Stimulated activated naive B cell treated with anti-CD40 and anti-IgM and Interleukin-4, amounts not matched to agents 10 μg/mL and 1 μg/mL and 100 μg/mL, for 72 hours (primary cell): ENCODE measurements at regions not wholly inside any gene's neighbourhood (a gene's known extent, or its start where the extent isn't known, plus 50 kb on each side); places are given as distances from the start of the nearest gene placed in this dataset.
"Not testable (repeated sequence)": the region's sequence is repeated elsewhere in the genome, so short reads cannot be mapped to it uniquely, and the experiment has no call there.

Experiments
- ATAC-seq, 2 donors: fragments of 150-1000 bp; cut with Tn5 transposase; replicated peaks; 2 replicates each; pipeline ENCODE4 v1.10.0; 2021; ENCODE audit warnings: moderate library complexity in 1 of 2
- DNase-seq: peaks from one replicate; pipeline ENCODE4 v3.0.0; 2021
- H3K27ac Mint-ChIP-seq: one replicate; pipeline ENCODE4 v1.8.0; 2022; ENCODE audit warnings: mild to moderate bottlenecking, mixed read lengths
- H3K27me3 Mint-ChIP-seq, 2 donors: one replicate each; pipeline ENCODE4 v1.8.0; 2022; ENCODE audit warnings: mixed read lengths in 2 of 2
- H3K36me3 Mint-ChIP-seq, 2 donors: one replicate each; pipeline ENCODE4 v1.8.0; 2022; ENCODE audit warnings: mixed read lengths in 2 of 2, mild to moderate bottlenecking in 1 of 2
- H3K4me1 Mint-ChIP-seq, 2 donors: one replicate each; pipeline ENCODE4 v1.8.0; 2022; ENCODE audit warnings: mixed read lengths in 2 of 2, mild to moderate bottlenecking in 1 of 2
- H3K4me3 Mint-ChIP-seq, 2 donors: one replicate each; pipeline ENCODE4 v1.8.0; 2022; ENCODE audit warnings: mild to moderate bottlenecking in 2 of 2, mixed read lengths in 2 of 2, moderate library complexity in 1 of 2
- H3K9me3 Mint-ChIP-seq, 2 donors: one replicate each; pipeline ENCODE4 v1.8.0; 2022; ENCODE audit warnings: mixed read lengths in 2 of 2, mild to moderate bottlenecking in 1 of 2

GRCh38 chr22:34842630-34843029 is 223.3 kb upstream of the ISX start:
- peaks cover 4 to 11% of the 10 kb centered on the region in 2 donors for H3K27me3 Mint-ChIP-seq
- no peak for DNase-seq
- H3K4me1 Mint-ChIP-seq, result no peaks in the 10 kb centered on the region
- H3K27ac Mint-ChIP-seq, result no peak overlapping the region
- H3K36me3 Mint-ChIP-seq, result no peaks in the 10 kb centered on the region
- no peak overlapping the region for H3K4me3 Mint-ChIP-seq
- ATAC-seq, result no peak
- H3K9me3 Mint-ChIP-seq, result peaks cover 2 to 5% of the 10 kb centered on the region in 2 donors

GRCh38 chr22:34843743-34844142 is 222.2 kb upstream of the ISX start:
- H3K27me3 Mint-ChIP-seq, result peaks cover 4 to 11% of the 10 kb centered on the region in 2 donors
- H3K27ac Mint-ChIP-seq, H3K4me1 Mint-ChIP-seq, H3K4me3 Mint-ChIP-seq, DNase-seq, H3K9me3 Mint-ChIP-seq, ATAC-seq, H3K36me3 Mint-ChIP-seq: not testable (repeated sequence)

GRCh38 chr22:34845391-34845790 is 220.6 kb upstream of the ISX start:
- Mint-ChIP-seq H3K9me3 (peaks cover 2 to 5% of the 10 kb centered on the region in 2 donors), H3K27me3 (peaks cover 0 to 11% of the 10 kb centered on the region in 2 donors), H3K27ac (no peak overlapping the region), H3K4me1 (no peaks in the 10 kb centered on the region), H3K4me3 (no peak overlapping the region), H3K36me3 (no peaks in the 10 kb centered on the region)
- DNase-seq, result no peak
- ATAC-seq, result no peak

- Mint-ChIP-seq H3K27ac (no peak overlapping the region), H3K9me3 (peaks cover 2 to 5% of the 10 kb centered on the region in 2 donors), H3K36me3 (no peaks in the 10 kb centered on the region), H3K4me3 (no peak overlapping the region), H3K27me3 (peaks cover 0 to 11% of the 10 kb centered on the region in 2 donors), H3K4me1 (no peaks in the 10 kb centered on the region)
- DNase-seq (no peak), ATAC-seq (peak; percentile 34 to 78)
These were observed 218.9 kb upstream of the ISX start for GRCh38 chr22:34847072-34847471.

- H3K4me1 Mint-ChIP-seq, result no peaks in the 10 kb centered on the region
- DNase-seq (no peak), ATAC-seq (no peak)
- peaks cover 0 to 4% of the 10 kb centered on the region in 2 donors for H3K27me3 Mint-ChIP-seq
- H3K27ac Mint-ChIP-seq, result no peak overlapping the region
- H3K4me3 Mint-ChIP-seq, result no peak overlapping the region
- H3K9me3 Mint-ChIP-seq, result no peaks in the 10 kb centered on the region
- H3K36me3 Mint-ChIP-seq, result no peaks in the 10 kb centered on the region
These were observed 216.0 kb upstream of the ISX start for GRCh38 chr22:34849965-34850364.

GRCh38 chr22:34851918-34852662 is 213.9 kb upstream of the ISX start:
- ATAC-seq, result no peak

GRCh38 chr22:34855471-34855870 is 210.5 kb upstream of the ISX start:
- H3K4me1 Mint-ChIP-seq, result no peaks in the 10 kb centered on the region
- H3K27me3 Mint-ChIP-seq, result no peaks in the 10 kb centered on the region
- ATAC-seq (no peak), DNase-seq (no peak)
- peaks cover 8% of the 10 kb centered on the region in 2 donors for H3K9me3 Mint-ChIP-seq
- no peak overlapping the region for H3K27ac Mint-ChIP-seq
- H3K4me3 Mint-ChIP-seq, result no peak overlapping the region
- H3K36me3 Mint-ChIP-seq, result no peaks in the 10 kb centered on the region

More at GRCh38 chr22:34851918-34852662, 213.9 kb upstream of the ISX start:
- no peaks in the 10 kb centered on the region for H3K27me3 Mint-ChIP-seq
- no peaks in the 10 kb centered on the region for H3K4me1 Mint-ChIP-seq
- no peaks in the 10 kb centered on the region for H3K9me3 Mint-ChIP-seq
- no peak overlapping the region for H3K27ac Mint-ChIP-seq
- no peaks in the 10 kb centered on the region for H3K36me3 Mint-ChIP-seq
- H3K4me3 Mint-ChIP-seq, result no peak overlapping the region
- no peak for DNase-seq

GRCh38 chr22:34858066-34858465 is 207.9 kb upstream of the ISX start:
- no peak for DNase-seq

GRCh38 chr22:34861787-34862186 is 204.2 kb upstream of the ISX start:
- Mint-ChIP-seq H3K27me3 (peaks cover 4 to 18% of the 10 kb centered on the region in 2 donors), H3K27ac (no peak overlapping the region), H3K36me3 (no peaks in the 10 kb centered on the region), H3K4me3 (no peak overlapping the region), H3K4me1 (no peaks in the 10 kb centered on the region), H3K9me3 (peaks cover 10 to 13% of the 10 kb centered on the region in 2 donors)
- DNase-seq (no peak), ATAC-seq (no peak)

More at GRCh38 chr22:34858066-34858465, 207.9 kb upstream of the ISX start:
- ATAC-seq, result no peak
- Mint-ChIP-seq H3K27me3 (peaks cover 0 to 10% of the 10 kb centered on the region in 2 donors), H3K4me3 (no peak overlapping the region), H3K27ac (peak overlapping the region; percentile 49), H3K36me3 (no peaks in the 10 kb centered on the region), H3K4me1 (no peaks in the 10 kb centered on the region), H3K9me3 (peaks cover 8 to 13% of the 10 kb centered on the region in 2 donors)

- Mint-ChIP-seq H3K4me1 (peaks cover 0 to 5% of the 10 kb centered on the region in 2 donors), H3K36me3 (no peaks in the 10 kb centered on the region), H3K9me3 (peaks cover 2 to 5% of the 10 kb centered on the region in 2 donors), H3K4me3 (no peak overlapping the region), H3K27me3 (peaks cover 4 to 23% of the 10 kb centered on the region in 2 donors), H3K27ac (no peak overlapping the region)
- ATAC-seq (no peak), DNase-seq (no peak)
These were observed 199.9 kb upstream of the ISX start for GRCh38 chr22:34866081-34866480.

GRCh38 chr22:34866495-34867131 is 199.3 kb upstream of the ISX start:
- peaks cover 0 to 5% of the 10 kb centered on the region in 2 donors for H3K4me1 Mint-ChIP-seq
- H3K4me3 Mint-ChIP-seq, result no peak overlapping the region
- H3K27ac Mint-ChIP-seq, result no peak overlapping the region
- H3K36me3 Mint-ChIP-seq, result no peaks in the 10 kb centered on the region
- H3K27me3 Mint-ChIP-seq, result peaks cover 4 to 18% of the 10 kb centered on the region in 2 donors
- ATAC-seq (no peak), DNase-seq (no peak)
- peaks cover 0 to 2% of the 10 kb centered on the region in 2 donors for H3K9me3 Mint-ChIP-seq

GRCh38 chr22:34877506-34877905 is 188.5 kb upstream of the ISX start:
- no peak for DNase-seq
- H3K9me3 Mint-ChIP-seq, result peaks cover 0 to 2% of the 10 kb centered on the region in 2 donors
- no peaks in the 10 kb centered on the region for H3K36me3 Mint-ChIP-seq
- no peak overlapping the region for H3K4me3 Mint-ChIP-seq
- peaks cover 0 to 5% of the 10 kb centered on the region in 2 donors for H3K27me3 Mint-ChIP-seq
- H3K4me1 Mint-ChIP-seq, result no peaks in the 10 kb centered on the region
- no peak for ATAC-seq
- H3K27ac Mint-ChIP-seq, result no peak overlapping the region

- Mint-ChIP-seq H3K36me3 (no peaks in the 10 kb centered on the region), H3K4me3 (no peak overlapping the region), H3K27ac (no peak overlapping the region), H3K27me3 (peaks cover 0 to 3% of the 10 kb centered on the region in 2 donors), H3K9me3 (peaks cover 0 to under 1% of the 10 kb centered on the region in 2 donors), H3K4me1 (no peaks in the 10 kb centered on the region)
- no peak for ATAC-seq
- no peak for DNase-seq
These were observed 187.8 kb upstream of the ISX start for GRCh38 chr22:34878171-34878570.

- Mint-ChIP-seq H3K4me1 (no peaks in the 10 kb centered on the region), H3K36me3 (no peaks in the 10 kb centered on the region), H3K27me3 (peaks cover 0 to 3% of the 10 kb centered on the region in 2 donors), H3K4me3 (no peak overlapping the region), H3K27ac (no peak overlapping the region), H3K9me3 (no peaks in the 10 kb centered on the region)
- DNase-seq (no peak), ATAC-seq (no peak)
These were observed 187.0 kb upstream of the ISX start for GRCh38 chr22:34879001-34879400.

GRCh38 chr22:34880662-34881061 is 185.3 kb upstream of the ISX start:
- no peak for DNase-seq
- no peak overlapping the region for H3K27ac Mint-ChIP-seq
- H3K27me3 Mint-ChIP-seq, result no peaks in the 10 kb centered on the region
- no peak for ATAC-seq
- no peaks in the 10 kb centered on the region for H3K4me1 Mint-ChIP-seq
- no peaks in the 10 kb centered on the region for H3K9me3 Mint-ChIP-seq
- no peak overlapping the region for H3K4me3 Mint-ChIP-seq
- no peaks in the 10 kb centered on the region for H3K36me3 Mint-ChIP-seq
